DND-41 (cell line): ENCODE measurements at regions not wholly inside any gene's neighbourhood (a gene's known extent, or its start where the extent isn't known, plus 50 kb on each side); places are given as distances from the start of the nearest gene placed in this dataset.

Experiments used
- CTCF ChIP-seq: IDR thresholded peaks from 2 replicates; pipeline ENCODE4 v1.5.1; 2012; ENCODE audit warnings: borderline replicate concordance, low read length, moderate library complexity, mild to moderate bottlenecking; ENCODE audit not compliant: poor library complexity, severe bottlenecking; ENCODE audit errors: extremely low read depth
- EZH2 ChIP-seq: IDR thresholded peaks from 3 replicates; pipeline ENCODE4 v1.6.1; 2012; ENCODE audit warnings: borderline replicate concordance, low read depth, mild to moderate bottlenecking, moderate library complexity, low read length, inconsistent platforms; ENCODE audit not compliant: severe bottlenecking

DNA sequence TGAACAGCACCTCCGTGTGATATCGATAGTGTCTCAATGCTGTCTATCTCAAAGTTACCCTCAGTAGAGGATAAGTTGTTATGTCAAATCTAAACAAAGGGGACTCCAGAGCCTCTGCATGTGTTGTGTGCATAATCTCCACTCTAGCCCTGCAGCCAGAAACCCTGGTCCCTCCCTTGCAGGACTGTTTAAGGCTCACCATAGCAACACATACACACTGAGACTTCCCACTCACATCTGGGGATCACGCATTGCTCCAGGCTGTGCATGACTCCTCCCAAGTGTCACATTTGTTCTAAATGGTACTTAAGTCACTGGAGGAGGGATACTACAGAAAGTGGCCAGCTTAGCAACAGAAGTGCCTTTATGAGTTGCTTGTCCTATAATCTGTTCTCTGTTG, 258.6 kb upstream of the CRIM1 start:
- no peak for TF ChIP-seq CTCF
- TF ChIP-seq EZH2, result no peak
